PC-3 (cell line): ENCODE measurements at regions not wholly inside any gene's neighbourhood (a gene's known extent, or its start where the extent isn't known, plus 50 kb on each side); places are given as distances from the start of the nearest gene placed in this dataset.

ENCODE experiments used
- EZH2 ChIP-seq: fragments of 300-600 bp; sonication (generic); IDR thresholded peaks from one replicate; pipeline ENCODE4 v1.6.1; 2017; ENCODE audit warnings: antibody characterized with exemption, mild to moderate bottlenecking, low read length; ENCODE audit not compliant: unreplicated experiment
- EZH2phosphoT487 ChIP-seq: fragments of 300-600 bp; sonication (generic); IDR thresholded peaks from 2 replicates; pipeline ENCODE4 v1.6.1; 2018; ENCODE audit warnings: mild to moderate bottlenecking, antibody characterized with exemption, low read length, borderline replicate concordance
- TF ChIP-seq, protein P1 (sequence below): fragments of 300-600 bp; sonication (generic); conservative IDR thresholded peaks from 2 replicates; pipeline ENCODE4 v1.5.1; 2017; ENCODE audit warnings: antibody characterized with exemption, low read depth, mild to moderate bottlenecking, low read length

DNA sequence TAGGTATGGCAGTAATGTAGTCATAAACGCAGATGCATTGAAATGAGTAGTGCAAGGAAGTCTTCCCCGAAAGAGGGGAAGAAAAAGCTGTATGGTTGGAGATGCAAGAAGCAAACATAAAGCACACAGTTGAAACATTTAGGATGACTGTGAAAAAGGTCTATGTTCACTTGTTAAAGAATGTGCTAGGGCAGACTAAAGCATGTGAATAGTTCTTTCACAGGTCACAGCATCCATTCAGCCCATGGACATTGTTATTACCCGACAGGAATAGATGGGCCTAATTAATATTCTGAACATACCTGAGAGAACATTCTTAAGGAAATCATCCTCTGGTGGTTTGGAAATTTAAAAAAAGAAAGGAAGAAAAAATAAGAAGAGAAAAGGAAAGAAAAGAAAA, 595.2 kb downstream of the ZIC1 start:
- TF ChIP-seq, protein P1, sequence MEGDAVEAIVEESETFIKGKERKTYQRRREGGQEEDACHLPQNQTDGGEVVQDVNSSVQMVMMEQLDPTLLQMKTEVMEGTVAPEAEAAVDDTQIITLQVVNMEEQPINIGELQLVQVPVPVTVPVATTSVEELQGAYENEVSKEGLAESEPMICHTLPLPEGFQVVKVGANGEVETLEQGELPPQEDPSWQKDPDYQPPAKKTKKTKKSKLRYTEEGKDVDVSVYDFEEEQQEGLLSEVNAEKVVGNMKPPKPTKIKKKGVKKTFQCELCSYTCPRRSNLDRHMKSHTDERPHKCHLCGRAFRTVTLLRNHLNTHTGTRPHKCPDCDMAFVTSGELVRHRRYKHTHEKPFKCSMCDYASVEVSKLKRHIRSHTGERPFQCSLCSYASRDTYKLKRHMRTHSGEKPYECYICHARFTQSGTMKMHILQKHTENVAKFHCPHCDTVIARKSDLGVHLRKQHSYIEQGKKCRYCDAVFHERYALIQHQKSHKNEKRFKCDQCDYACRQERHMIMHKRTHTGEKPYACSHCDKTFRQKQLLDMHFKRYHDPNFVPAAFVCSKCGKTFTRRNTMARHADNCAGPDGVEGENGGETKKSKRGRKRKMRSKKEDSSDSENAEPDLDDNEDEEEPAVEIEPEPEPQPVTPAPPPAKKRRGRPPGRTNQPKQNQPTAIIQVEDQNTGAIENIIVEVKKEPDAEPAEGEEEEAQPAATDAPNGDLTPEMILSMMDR, result no peak
- TF ChIP-seq EZH2 (no peak), EZH2phosphoT487 (no peak)
